HL-60 (cell line): ENCODE measurements at regions not wholly inside any gene's neighbourhood (a gene's known extent, or its start where the extent isn't known, plus 50 kb on each side); places are given as distances from the start of the nearest gene placed in this dataset.

Source experiments
- CTCF ChIP-seq: IDR thresholded peaks from one replicate; pipeline ENCODE4 v1.5.1; 2011; ENCODE audit warnings: low read length, control low read depth, inconsistent platforms; ENCODE audit not compliant: insufficient read depth
- GABPA ChIP-seq: IDR thresholded peaks from 2 replicates; pipeline ENCODE4 v1.6.1; 2012; ENCODE audit warnings: low read depth
- POLR2AphosphoS5 ChIP-seq: IDR thresholded peaks from 2 replicates; pipeline ENCODE4 v1.6.1; 2012; ENCODE audit warnings: low read depth
- REST ChIP-seq: IDR thresholded peaks from 2 replicates; pipeline ENCODE4 v1.6.1; 2012; ENCODE audit warnings: low read depth; ENCODE audit not compliant: insufficient replicate concordance
- SPI1 ChIP-seq: IDR thresholded peaks from 2 replicates; pipeline ENCODE4 v1.6.1; 2012; ENCODE audit warnings: low read depth, mild to moderate bottlenecking, borderline replicate concordance

- no peak for TF ChIP-seq CTCF
- no peak for TF ChIP-seq POLR2AphosphoS5
- TF ChIP-seq REST, result no peak
- TF ChIP-seq GABPA, result no peak
- TF ChIP-seq SPI1, result no peak
Measured at GRCh38 chr2:16008856-16009255, 68.5 kb downstream of the MYCN start.
